Stimulated activated CD4-positive, alpha-beta T cell treated with anti-CD3 and anti-CD28 coated beads, Interleukin-12 subunit alpha, Interleukin-12 subunit beta, amount 100 ng/mL, for 48 hours (primary cell): ENCODE measurements at regions not wholly inside any gene's neighbourhood (a gene's known extent, or its start where the extent isn't known, plus 50 kb on each side); places are given as distances from the start of the nearest gene placed in this dataset.
A peak's percentile ranks its signal among the peaks of the same experiment; 100 is the strongest.
"Not testable (repeated sequence)": the region's sequence is repeated elsewhere in the genome, so short reads cannot be mapped to it uniquely, and the experiment has no call there.

Source experiments
- DNase-seq, 3 donors: peaks; one replicate each; pipeline ENCODE4 v3.0.0-alpha.2; 2020; ENCODE audit warnings: low read depth in 2 of 3, low spot score in 1 of 3

GRCh38 chr5:101080462-101081240 lies 177.6 kb upstream of the ST8SIA4 start:
- no peak for DNase-seq

DNA sequence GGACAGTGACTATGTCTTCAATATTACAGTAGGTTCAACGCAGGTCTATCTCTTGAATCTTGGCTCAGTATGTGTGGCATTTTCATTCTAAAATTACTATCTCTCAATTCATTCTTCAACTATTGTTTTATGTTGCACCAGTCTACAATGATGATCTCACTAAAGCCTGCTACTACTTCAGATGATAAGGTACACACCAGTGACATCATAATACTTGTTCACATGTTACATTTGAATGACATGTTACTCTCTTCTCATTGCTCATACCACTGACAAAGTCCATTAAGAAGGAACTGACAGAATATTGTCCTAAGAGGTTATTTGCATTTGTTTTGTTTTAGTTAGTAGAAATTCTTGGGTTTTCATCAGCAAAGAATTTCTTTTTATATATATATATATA lies 165.2 kb upstream of the ST8SIA4 start:
- DNase-seq: no peak

DNA sequence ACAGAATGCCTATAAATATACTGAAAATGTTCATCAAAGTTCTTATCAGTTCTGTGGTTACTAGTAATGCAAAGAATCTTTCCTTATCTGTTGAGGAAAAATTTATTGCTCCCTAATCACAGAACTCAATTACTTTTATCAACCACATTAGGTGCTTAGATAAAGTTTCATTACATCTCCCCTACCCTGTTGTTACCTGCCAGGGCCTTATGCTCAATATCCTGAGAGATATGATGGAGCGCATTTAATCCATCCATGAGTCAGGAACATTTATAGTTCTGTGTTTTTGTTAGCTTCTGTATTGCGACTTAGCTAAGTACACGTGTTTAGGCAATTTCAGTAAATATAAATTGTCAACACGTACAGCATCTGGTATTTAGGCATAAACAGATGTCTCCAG lies 164.3 kb upstream of the ST8SIA4 start:
- no peak for DNase-seq

DNA sequence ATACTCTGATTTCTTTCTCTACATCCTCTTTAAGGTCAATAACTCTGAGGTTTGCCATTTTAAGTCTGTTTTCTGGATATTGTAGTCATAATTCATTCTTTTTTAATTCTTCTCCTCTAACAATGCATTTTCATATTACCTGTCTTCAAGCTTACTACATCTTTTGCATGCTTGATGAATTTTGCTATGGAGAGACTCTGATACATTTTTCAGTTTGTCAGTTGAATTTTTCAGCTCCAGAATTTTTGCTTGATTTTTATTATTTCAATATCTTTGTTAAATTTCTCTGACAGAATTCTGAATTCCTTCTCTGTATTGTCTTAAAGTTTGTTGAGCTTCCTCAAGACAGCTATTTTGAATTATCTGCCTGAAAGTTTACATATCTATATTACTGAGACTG lies 159.8 kb upstream of the ST8SIA4 start:
- no peak for DNase-seq

DNA sequence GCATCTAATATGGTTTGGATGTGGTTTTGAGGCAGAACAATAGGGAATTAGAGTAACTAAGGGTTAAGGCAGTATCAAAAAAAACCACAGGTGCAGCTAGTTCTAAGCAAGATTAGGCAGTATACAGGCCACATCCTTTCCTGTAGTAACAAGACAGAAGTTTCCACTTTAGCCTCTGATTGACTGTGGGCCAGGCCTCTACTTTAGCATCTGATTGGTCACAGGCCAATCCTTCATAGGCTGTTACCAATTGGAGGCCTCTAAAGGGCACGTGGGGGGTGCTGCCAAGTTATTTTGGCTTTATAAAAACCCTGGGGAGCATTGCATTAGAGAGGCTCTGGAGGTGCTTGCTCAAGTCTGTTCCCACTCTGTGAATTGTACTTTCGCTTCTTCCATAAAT lies 144.1 kb upstream of the ST8SIA4 start:
- DNase-seq: peak in 1 of 3 donors; percentile 0

DNA sequence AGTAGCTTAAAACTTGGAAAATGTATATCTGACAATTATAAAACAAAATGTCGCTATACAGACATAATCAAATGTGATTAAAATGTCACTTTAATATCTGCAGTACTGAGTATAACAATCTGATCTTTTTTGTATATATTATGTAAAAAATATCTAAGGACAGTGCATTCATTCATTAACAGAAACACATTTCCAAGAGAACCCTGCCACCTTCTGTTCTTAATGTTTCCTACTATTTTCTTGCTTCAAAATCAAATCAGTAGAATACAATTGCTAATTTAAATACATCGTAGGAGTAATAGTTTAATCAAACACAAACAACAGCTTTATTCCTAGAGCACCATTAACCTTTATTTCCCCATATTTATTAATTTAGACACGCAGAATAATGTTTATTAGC lies 142.6 kb upstream of the ST8SIA4 start:
- DNase-seq: no peak

DNA sequence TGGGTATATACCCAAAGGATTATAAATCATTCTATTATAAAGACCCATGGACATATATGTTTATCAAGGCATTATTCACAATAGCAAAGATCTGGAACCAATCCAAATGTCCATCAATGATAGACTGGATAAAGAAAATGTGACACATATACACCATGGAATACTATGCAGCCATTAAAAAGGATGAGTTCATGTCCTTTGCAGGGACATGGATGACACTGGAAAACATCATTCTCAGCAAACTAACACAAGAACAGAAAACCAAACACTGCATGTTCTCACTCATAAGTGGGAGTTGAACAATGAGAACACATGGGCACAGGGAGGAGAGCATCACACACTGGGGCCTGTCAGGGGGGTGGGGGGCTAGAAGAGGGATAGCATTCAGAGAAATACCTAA lies 136.9 kb upstream of the ST8SIA4 start:
- DNase-seq: not testable (repeated sequence)

GRCh38 chr5:101036778-101037177 lies 133.7 kb upstream of the ST8SIA4 start:
- DNase-seq: no peak

- DNase-seq: no peak
These were observed 132.3 kb upstream of the ST8SIA4 start for GRCh38 chr5:101035425-101035824.

GRCh38 chr5:101024299-101024698 lies 121.2 kb upstream of the ST8SIA4 start:
- no peak for DNase-seq

DNA sequence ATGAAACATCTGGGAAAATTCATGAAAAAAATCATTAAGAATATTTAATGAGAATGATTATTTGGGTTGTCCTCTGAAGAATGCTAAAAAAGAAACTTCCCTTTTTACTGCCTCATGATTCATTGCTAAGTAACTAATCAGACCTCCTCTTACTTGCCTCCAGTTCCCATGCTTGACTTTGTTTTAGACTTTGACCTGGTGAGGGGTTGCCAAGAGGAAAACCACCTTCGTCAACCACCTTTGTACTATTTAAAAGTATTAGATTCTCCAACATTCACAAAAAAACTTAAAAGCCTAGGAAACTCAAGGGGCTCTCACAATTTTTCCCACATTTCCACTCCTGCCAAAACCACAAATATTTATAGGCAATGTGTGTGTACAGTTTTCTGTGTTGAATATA lies 115.2 kb upstream of the ST8SIA4 start:
- DNase-seq: no peak

- DNase-seq: no peak
These were observed 109.8 kb upstream of the ST8SIA4 start for GRCh38 chr5:101012880-101013279.

DNA sequence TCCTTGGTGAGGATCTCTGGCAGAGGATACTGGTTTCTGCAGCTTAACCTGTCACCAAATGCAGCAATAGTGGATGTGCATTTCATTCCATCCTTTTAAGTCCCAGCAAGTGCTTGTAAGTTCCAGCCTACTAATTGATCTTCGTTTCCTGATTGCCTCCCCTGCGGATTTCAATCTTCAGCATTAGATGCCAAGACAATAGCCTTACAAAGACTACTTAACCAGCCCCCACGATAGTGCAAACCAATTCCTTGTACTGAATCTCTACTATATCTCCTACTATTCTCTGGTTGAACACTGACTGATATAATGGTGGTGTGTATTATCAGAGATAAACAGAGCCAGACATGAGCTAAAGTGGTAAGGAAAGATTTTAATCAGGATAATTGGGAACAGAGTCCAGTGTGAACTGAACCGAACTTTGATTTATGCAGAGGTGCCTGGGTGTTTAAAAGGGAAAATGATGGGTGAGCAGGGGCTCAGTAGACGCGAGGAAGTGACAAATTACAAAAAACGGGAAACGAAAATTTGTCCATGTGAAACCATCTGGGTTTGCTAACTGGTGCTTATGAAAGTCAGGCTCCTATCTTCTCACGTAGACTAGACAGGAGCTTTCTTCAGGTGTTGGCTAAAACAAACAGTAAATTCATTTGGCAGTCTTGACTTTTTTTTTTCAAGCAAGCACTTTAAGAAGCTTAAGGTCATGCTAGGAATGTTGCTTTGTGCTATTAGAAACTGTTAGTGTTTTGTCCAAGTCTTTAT lies 106.9 kb upstream of the ST8SIA4 start:
- DNase-seq: no peak

DNA sequence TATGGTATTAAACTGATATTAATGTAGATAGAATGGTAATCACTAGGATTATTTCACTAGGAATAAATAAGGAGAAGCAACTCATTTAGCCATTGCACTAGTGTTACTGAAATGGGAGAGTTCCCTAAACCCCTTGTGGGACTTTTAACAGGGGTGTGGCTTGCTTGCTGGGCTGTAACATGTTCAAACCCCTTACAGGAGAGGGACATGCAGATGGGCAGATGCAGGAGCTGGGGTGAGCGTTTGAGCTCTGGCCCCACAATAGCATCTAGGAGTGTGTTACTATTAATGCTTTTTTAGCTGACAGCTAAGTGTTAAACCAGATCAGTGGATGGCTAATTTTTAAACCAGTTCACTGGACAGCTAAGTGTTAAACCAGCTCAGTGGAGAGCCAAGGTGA lies 89.3 kb upstream of the ST8SIA4 start:
- DNase-seq: no peak

- DNase-seq: not testable (repeated sequence)
These were observed 80.5 kb upstream of the ST8SIA4 start for GRCh38 chr5:100983601-100984000.

DNA sequence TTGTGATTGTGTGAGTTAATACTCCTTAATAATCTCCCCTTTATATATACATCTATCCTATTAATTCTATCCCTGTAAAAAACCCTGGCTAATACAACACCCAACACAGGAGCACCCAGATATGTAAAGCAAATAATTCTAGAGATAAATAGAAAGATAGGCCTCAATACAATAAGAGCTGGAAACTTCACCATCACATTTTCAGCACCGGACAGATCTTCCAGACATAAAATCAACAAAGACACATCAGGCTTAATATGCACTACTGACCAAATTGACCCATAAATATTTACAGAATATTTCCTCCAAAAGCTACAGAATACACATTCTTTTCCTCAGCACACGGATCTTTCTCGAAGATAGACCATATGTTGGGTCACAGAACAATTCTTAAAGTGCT lies 71.0 kb upstream of the ST8SIA4 start:
- no peak for DNase-seq

DNA sequence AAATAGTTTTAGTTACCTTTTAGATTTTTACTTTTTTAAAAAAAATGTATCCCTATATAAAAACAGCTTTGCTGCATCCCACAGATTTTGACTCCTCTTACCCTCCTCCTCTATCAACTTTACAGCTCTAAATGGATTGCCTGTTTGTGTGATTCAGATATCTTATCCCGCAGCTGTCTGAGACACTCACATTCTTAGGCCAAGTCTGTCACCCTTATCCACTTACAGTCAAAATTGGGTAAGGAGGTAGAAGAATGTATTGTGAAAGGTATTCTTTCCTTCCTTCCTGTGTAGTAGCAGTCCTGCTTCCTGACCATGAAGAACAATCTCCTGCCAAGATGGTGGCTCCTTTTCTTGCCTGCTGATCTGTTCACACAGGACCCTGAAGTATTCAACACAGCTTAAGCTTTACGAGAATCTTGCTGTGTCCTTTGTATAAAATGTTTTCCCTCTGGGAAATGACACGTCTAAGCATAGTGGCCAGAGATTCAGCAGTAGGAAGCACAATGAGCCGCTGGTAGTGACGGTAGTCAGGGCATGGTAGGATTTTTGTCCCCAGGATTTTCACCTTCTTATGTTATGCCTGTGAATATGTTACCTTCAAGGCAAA lies 67.7 kb upstream of the ST8SIA4 start:
- no peak for DNase-seq

DNA sequence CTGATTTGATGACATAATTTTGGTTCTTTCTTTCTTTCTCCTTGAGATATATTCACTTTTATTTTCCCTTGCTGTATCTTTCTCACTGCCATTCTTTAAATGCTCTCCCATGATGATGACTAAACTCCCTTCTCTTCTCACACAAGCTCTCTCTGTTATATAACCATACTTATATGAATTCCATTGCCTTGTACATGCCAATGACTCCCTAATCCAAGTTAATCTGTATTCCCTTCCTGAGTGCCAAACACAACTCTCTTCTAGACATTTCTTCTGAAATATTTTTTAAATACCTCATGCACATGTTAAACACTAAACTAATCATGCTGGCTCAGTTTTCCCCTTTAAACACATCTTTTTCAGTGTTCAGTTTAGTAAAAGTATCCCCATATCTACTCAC lies 62.2 kb upstream of the ST8SIA4 start:
- no peak for DNase-seq
